H1 (cell line): ENCODE measurements at regions not wholly inside any gene's neighbourhood (a gene's known extent, or its start where the extent isn't known, plus 50 kb on each side); places are given as distances from the start of the nearest gene placed in this dataset.

Experiments used
- CTCF ChIA-PET: fragments of 300-600 bp; sonication (Branson Sonifier 250); formaldehyde crosslinking; loops from one replicate; lab custom pipeline; 2021; ENCODE audit not compliant: partially characterized antibody; lab: Charles Lee
- POLR2A ChIA-PET: fragments of 300-600 bp; sonication (Branson Sonifier 250); formaldehyde crosslinking; loops from one replicate; lab custom pipeline; 2021; ENCODE audit warnings: inconsistent platforms; ENCODE audit not compliant: partially characterized antibody; lab: Charles Lee
- DNase-seq, 2 experiments: peaks; one replicate each; pipeline versions ENCODE4 v3.0.0 to v3.0.0-alpha.2; 2010 to 2022; ENCODE audit warnings: low spot score in 2 of 2, low read depth in 1 of 2, mixed read lengths in 1 of 2
- FAIRE-seq: peaks from 2 replicates; lab custom pipeline; 2011; peaks lifted over from hg19 to GRCh38; lab: Jason Lieb, UNC
- H2AFZ ChIP-seq: 2 replicates; pipeline ENCODE4 v1.8.1; 2012; ENCODE audit warnings: low read length, inconsistent platforms
- H2AK5ac ChIP-seq: 2 replicates; pipeline ENCODE4 v1.6.1; 2013; ENCODE audit warnings: low read depth, low read length
- H2BK120ac ChIP-seq: replicated peaks from 2 replicates; pipeline ENCODE3; 2013; ENCODE audit warnings: low read depth, low read length, inconsistent platforms
- H2BK12ac ChIP-seq: 2 replicates; pipeline ENCODE4 v1.6.1; 2013; ENCODE audit warnings: low read depth, low read length
- H2BK15ac ChIP-seq: 2 replicates; pipeline ENCODE4 v1.6.1; 2013; ENCODE audit warnings: low read length
- H2BK20ac ChIP-seq: 2 replicates; pipeline ENCODE4 v1.6.1; 2013; ENCODE audit warnings: low read length
- H2BK5ac ChIP-seq: 2 replicates; pipeline ENCODE4 v1.6.1; 2013; ENCODE audit warnings: low read depth, low read length
- H3K14ac ChIP-seq: 2 replicates; pipeline ENCODE4 v1.6.1; 2013; ENCODE audit warnings: inconsistent platforms; ENCODE audit not compliant: insufficient read length
- H3K18ac ChIP-seq: 2 replicates; pipeline ENCODE4 v1.6.1; 2013; ENCODE audit warnings: low read length; ENCODE audit errors: extremely low read depth
- H3K23ac ChIP-seq: 2 replicates; pipeline ENCODE4 v1.6.1; 2013; ENCODE audit warnings: inconsistent platforms; ENCODE audit not compliant: insufficient read length
- H3K23me2 ChIP-seq: 2 replicates; pipeline ENCODE4 v1.6.1; 2013; ENCODE audit warnings: low read depth, low read length
- H3K27ac ChIP-seq: 2 replicates; pipeline ENCODE4 v1.6.1; 2011; ENCODE audit warnings: low read depth, low read length, inconsistent platforms
- H3K27me3 ChIP-seq, 4 experiments: replicated peaks in 1 of 4; 1 replicate in 1 of 4; 2 replicates in 3 of 4; pipeline versions ENCODE4 v1.6.1 to v1.8.1; 2011 to 2013; ENCODE audit warnings: low read length in 3 of 4, mild to moderate bottlenecking in 3 of 4, inconsistent platforms in 2 of 4, mixed read lengths in 2 of 4, moderate library complexity in 1 of 4; ENCODE audit not compliant: control insufficient read depth in 3 of 4, insufficient read depth in 3 of 4; ENCODE audit errors: extremely low read depth in 1 of 4
- H3K36me3 ChIP-seq, 4 experiments: 2 replicates each; pipeline versions ENCODE4 v1.6.1 to v1.8.1; 2011 to 2013; ENCODE audit warnings: mild to moderate bottlenecking in 4 of 4, low read length in 3 of 4, moderate library complexity in 2 of 4, control low read depth in 1 of 4, inconsistent platforms in 1 of 4; ENCODE audit not compliant: insufficient read depth in 4 of 4, control insufficient read depth in 2 of 4
- H3K4ac ChIP-seq: replicated peaks from 2 replicates; pipeline ENCODE3; 2013; ENCODE audit warnings: low read length, low read depth, mixed read lengths, inconsistent platforms; ENCODE audit not compliant: insufficient read length
- H3K4me1 ChIP-seq, 4 experiments: replicated peaks in 1 of 4; 1 replicate in 1 of 4; 2 replicates in 3 of 4; pipeline versions ENCODE4 v1.6.1 to v1.8.1; 2011 to 2013; ENCODE audit warnings: low read length in 3 of 4, inconsistent platforms in 2 of 4, mixed read lengths in 1 of 4; ENCODE audit not compliant: insufficient read depth in 4 of 4, control insufficient read depth in 3 of 4
- H3K4me2 ChIP-seq, 2 experiments: 2 replicates each; pipeline versions ENCODE4 v1.6.1 to v1.8.1; 2011 to 2013; ENCODE audit warnings: low read depth in 2 of 2, low read length in 2 of 2, control low read depth in 1 of 2, inconsistent platforms in 1 of 2, mild to moderate bottlenecking in 1 of 2; ENCODE audit not compliant: insufficient read depth in 1 of 2
- H3K4me3 ChIP-seq, 4 experiments: fragments of 200-600, 300-600 bp in 1 of 4; sonication (generic), shearing (Covaris generic), sonication (Bioruptor Twin) in 1 of 4; 2 replicates each; pipeline versions ENCODE4 v1.5.1 to v1.8.1; 2011 to 2016; ENCODE audit warnings: low read length in 4 of 4, low read depth in 3 of 4, control low read depth in 2 of 4, inconsistent platforms in 2 of 4, mild to moderate bottlenecking in 2 of 4, mixed read lengths in 1 of 4, moderate library complexity in 1 of 4; ENCODE audit not compliant: insufficient read depth in 2 of 4; ENCODE audit errors: extremely low read depth in 1 of 4
- H3K56ac ChIP-seq: replicated peaks from 2 replicates; pipeline ENCODE3; 2013; ENCODE audit warnings: low read depth, mild to moderate bottlenecking, mixed read lengths, low read length, inconsistent platforms; ENCODE audit not compliant: insufficient read length
- H3K79me1 ChIP-seq: 2 replicates; pipeline ENCODE4 v1.6.1; 2013; ENCODE audit warnings: low read depth, low read length, control low read depth
- H3K79me2 ChIP-seq, 2 experiments: 2 replicates each; pipeline versions ENCODE4 v1.6.1 to v1.8.1; 2012 to 2013; ENCODE audit warnings: low read length in 2 of 2, mild to moderate bottlenecking in 2 of 2, inconsistent platforms in 1 of 2; ENCODE audit not compliant: insufficient read depth in 2 of 2, control insufficient read depth in 1 of 2
- H3K9ac ChIP-seq, 4 experiments: replicated peaks in 1 of 4; 1 replicate in 1 of 4; 2 replicates in 3 of 4; pipeline versions ENCODE4 v1.6.1 to v1.8.1; 2011 to 2013; ENCODE audit warnings: low read depth in 3 of 4, low read length in 3 of 4, control low read depth in 2 of 4, mild to moderate bottlenecking in 2 of 4, moderate library complexity in 2 of 4, inconsistent platforms in 1 of 4; ENCODE audit errors: extremely low read depth in 1 of 4
- H3K9me3 ChIP-seq, 2 experiments: 2 replicates each; pipeline versions ENCODE4 v1.6.1 to v1.8.1; 2012 to 2013; ENCODE audit warnings: mild to moderate bottlenecking in 2 of 2, moderate library complexity in 2 of 2, control low read depth in 1 of 2, inconsistent platforms in 1 of 2, low read depth in 1 of 2, low read length in 1 of 2, mixed read lengths in 1 of 2; ENCODE audit not compliant: insufficient read depth in 2 of 2
- H4K20me1 ChIP-seq, 2 experiments: replicated peaks in 1 of 2; 2 replicates each; pipeline versions ENCODE3 to v1.8.1; 2011 to 2013; ENCODE audit warnings: inconsistent platforms in 2 of 2, low read length in 2 of 2, mild to moderate bottlenecking in 1 of 2; ENCODE audit not compliant: insufficient read depth in 2 of 2, control insufficient read depth in 1 of 2
- H4K5ac ChIP-seq: 2 replicates; pipeline ENCODE4 v1.6.1; 2013; ENCODE audit warnings: low read length, low read depth, mixed read lengths, inconsistent platforms; ENCODE audit not compliant: insufficient read length
- H4K8ac ChIP-seq: 2 replicates; pipeline ENCODE4 v1.8.0; 2013; ENCODE audit warnings: mild to moderate bottlenecking, moderate library complexity, low read length, inconsistent platforms; ENCODE audit not compliant: insufficient read depth; ENCODE audit errors: extremely low read depth
- H4K91ac ChIP-seq: replicated peaks from 2 replicates; pipeline ENCODE3; 2013; ENCODE audit warnings: low read length, mixed read lengths, inconsistent platforms; ENCODE audit not compliant: insufficient read length
- BCL11A ChIP-seq, 2 experiments: IDR thresholded peaks; one replicate each; pipeline ENCODE4 v1.6.1; 2011; ENCODE audit warnings: low read depth in 2 of 2, low read length in 2 of 2, mild to moderate bottlenecking in 2 of 2
- BRCA1 ChIP-seq: IDR thresholded peaks from 2 replicates; pipeline ENCODE4 v1.6.1; 2012; ENCODE audit warnings: low read depth, low read length, improper control_type of control experiment
- CBX5 ChIP-seq: fragments of 300-800, 300-1000 bp; sonication (generic); IDR thresholded peaks from 2 replicates; pipeline ENCODE4 v1.7.1; 2016; ENCODE audit warnings: antibody characterized with exemption, low read length, low read depth
- CEBPB ChIP-seq: IDR thresholded peaks from 2 replicates; pipeline ENCODE4 v1.6.1; 2012; ENCODE audit warnings: low read depth, low read length
- E2F6 ChIP-seq: IDR thresholded peaks from 2 replicates; pipeline ENCODE4 v1.6.1; 2012; ENCODE audit warnings: inconsistent platforms
- HDAC6 ChIP-seq: IDR thresholded peaks from one replicate; pipeline ENCODE4 v1.7.1; 2012; ENCODE audit warnings: low read depth, mild to moderate bottlenecking, inconsistent platforms, low read length, moderate library complexity
- KDM1A ChIP-seq: fragments of 200-600, 300-600 bp; sonication (generic); IDR thresholded peaks from 2 replicates; pipeline ENCODE4 v1.7.1; 2016; ENCODE audit warnings: mild to moderate bottlenecking, low read length, borderline replicate concordance
- KDM4A ChIP-seq: IDR thresholded peaks from one replicate; pipeline ENCODE4 v1.7.1; 2012; ENCODE audit warnings: low read depth, mild to moderate bottlenecking, moderate library complexity, low read length, inconsistent platforms; ENCODE audit not compliant: severe bottlenecking
- MAX ChIP-seq: IDR thresholded peaks from 2 replicates; pipeline ENCODE4 v1.6.1; 2012; ENCODE audit warnings: inconsistent platforms
- SIRT6 ChIP-seq: IDR thresholded peaks from one replicate; pipeline ENCODE4 v1.7.1; 2012; ENCODE audit warnings: low read length, inconsistent platforms
- SP2 ChIP-seq: IDR thresholded peaks from 2 replicates; pipeline ENCODE4 v1.6.1; 2012; ENCODE audit warnings: mild to moderate bottlenecking, low read length, inconsistent platforms
- TAF1 ChIP-seq: IDR thresholded peaks from 2 replicates; pipeline ENCODE4 v1.6.1; 2011; ENCODE audit warnings: mild to moderate bottlenecking, low read depth, low read length
- TAF7 ChIP-seq: optimal IDR thresholded peaks from 2 replicates; pipeline ENCODE3; 2011; ENCODE audit warnings: low read depth, mild to moderate bottlenecking, inconsistent platforms, low read length, moderate library complexity, borderline replicate concordance
- TBP ChIP-seq: IDR thresholded peaks from 2 replicates; pipeline ENCODE4 v1.6.1; 2011; ENCODE audit warnings: low read depth, low read length, improper control_type of control experiment
- TEAD4 ChIP-seq: IDR thresholded peaks from 2 replicates; pipeline ENCODE4 v1.6.1; 2012; ENCODE audit warnings: low read depth, low read length, inconsistent platforms, mixed read lengths
- WGBS, 2 experiments: shearing (Covaris generic) in 1 of 2; methylation state at CpG; one replicate each; pipeline versions ENCODE4 v1.1.6 to v1.1.7; 2013 to 2015; ENCODE audit warnings: low lambda C conversion rate in 2 of 2, mixed read lengths in 2 of 2, inconsistent platforms in 1 of 2, low coverage in 1 of 2, missing lambda C conversion rate in 1 of 2; ENCODE audit not compliant: insufficient replicate concordance in 2 of 2, insufficient coverage in 1 of 2, insufficient read length in 1 of 2; ENCODE audit errors: extremely low coverage in 1 of 2, missing lambda C conversion rate in 1 of 2; 5-methylcytosine and 5-hydroxymethylcytosine counted together

- DNase-seq (no peak), FAIRE-seq (no peak)
- H3K14ac ChIP-seq = no peak overlapping the region
- H3K23ac ChIP-seq = no peak overlapping the region
- H4K8ac ChIP-seq = no peak overlapping the region; the same call in 1 of the 2 replicates
- peaks cover 0 to 2% (median 1%) of the 10 kb centered on the region in 4 experiments; a peak in 3 of 7 replicates for H3K4me1 ChIP-seq
- H4K5ac ChIP-seq = no peak overlapping the region
- no peak overlapping the region for H2BK20ac ChIP-seq
- no peak overlapping the region for H2BK5ac ChIP-seq
- H3K27ac ChIP-seq = no peak overlapping the region
- no peak overlapping the region for H4K91ac ChIP-seq
- H3K27me3 ChIP-seq = no peaks in the 10 kb centered on the region
- H3K23me2 ChIP-seq = peaks cover 5% of the 10 kb centered on the region; the same call in 1 of the 2 replicates
- H2BK15ac ChIP-seq = no peak overlapping the region
- no peak overlapping the region for H3K9ac ChIP-seq
- no peak overlapping the region for H3K4me3 ChIP-seq
- H3K9me3 ChIP-seq = no peaks in the 10 kb centered on the region; a peak in 1 of 4 replicates
- H2AK5ac ChIP-seq = no peak overlapping the region
- H3K4me2 ChIP-seq = no peak overlapping the region
- ChIA-PET POLR2A (no interaction called here), CTCF (interaction anchor here (0.6 to 2.1 kb wide), 4 partner anchors 17 to 515 kb away, joined by 3 to 6 read pairs (median 3); no protein-coding TSS in a partner anchor)
- H3K36me3 ChIP-seq = no peaks in the 10 kb centered on the region
- no peaks in the 10 kb centered on the region for H3K79me1 ChIP-seq
- no peak overlapping the region for H2AFZ ChIP-seq
- no peaks in the 10 kb centered on the region for H3K79me2 ChIP-seq
- H4K20me1 ChIP-seq = peaks cover 0 to 3% of the 10 kb centered on the region in 2 experiments
- no peak overlapping the region for H3K18ac ChIP-seq
- no peak overlapping the region for H2BK12ac ChIP-seq
- 91% methylated on average over 8 of the region's 8 CpGs; no CpG with 5 or more reads in 1 of the 2 experiments for WGBS, 2 experiments
- no peak overlapping the region for H2BK120ac ChIP-seq
- H3K4ac ChIP-seq = no peak overlapping the region
- no peak overlapping the region for H3K56ac ChIP-seq
- TF ChIP-seq TEAD4 (no peak), E2F6 (no peak), KDM4A (no peak), TAF1 (no peak), BCL11A (IDR thresholded peaks at IDR 0.05; ENCODE audit: low read depth in 2 of 2, low read length in 2 of 2) (no peak), CBX5 (no peak), MAX (no peak), SP2 (no peak), TAF7 (no peak), KDM1A (no peak), BRCA1 (no peak), TBP (no peak), SIRT6 (no peak), CEBPB (no peak), HDAC6 (no peak)
Observed at GRCh38 chr9:95710446-95710845, 165.0 kb upstream of the ERCC6L2 start.
